H1 (cell line): ENCODE measurements at regions not wholly inside any gene's neighbourhood (a gene's known extent, or its start where the extent isn't known, plus 50 kb on each side); places are given as distances from the start of the nearest gene placed in this dataset.

ENCODE experiments used
- BACH1 ChIP-seq: IDR thresholded peaks from 2 replicates; pipeline ENCODE4 v1.6.1; 2012; ENCODE audit warnings: low read length, improper control_type of control experiment
- CTCF ChIP-seq, 3 experiments: IDR thresholded peaks; 1 replicate in 2 of 3; 2 replicates in 1 of 3; pipeline versions ENCODE4 v1.5.1 to v1.6.1; 2011; ENCODE audit warnings: low read length in 3 of 3, mild to moderate bottlenecking in 3 of 3, inconsistent platforms in 2 of 3, low read depth in 1 of 3, moderate library complexity in 1 of 3; ENCODE audit not compliant: insufficient read depth in 1 of 3; ENCODE audit errors: control extremely low read depth in 1 of 3
- EGR1 ChIP-seq: IDR thresholded peaks from 2 replicates; pipeline ENCODE4 v1.6.1; 2011; ENCODE audit warnings: low read depth, low read length, borderline replicate concordance
- PHF8 ChIP-seq: fragments of 200-600 bp; sonication (generic); conservative IDR thresholded peaks from 2 replicates; pipeline ENCODE4 v1.7.1; 2012; ENCODE audit warnings: low read depth, mild to moderate bottlenecking, inconsistent platforms, low read length, moderate library complexity
- POLR2A ChIP-seq, 2 experiments: IDR thresholded peaks; 1 replicate in 1 of 2; 2 replicates in 1 of 2; pipeline ENCODE4 v1.6.1; 2011; ENCODE audit warnings: low read depth in 2 of 2, low read length in 2 of 2, mild to moderate bottlenecking in 2 of 2; ENCODE audit errors: control extremely low read depth in 1 of 2
- RAD21 ChIP-seq, 2 experiments: IDR thresholded peaks in 1 of 2; conservative IDR thresholded peaks in 1 of 2; 2 replicates each; pipeline ENCODE4 v1.6.1; 2011; ENCODE audit warnings: low read depth in 2 of 2, low read length in 2 of 2, improper control_type of control experiment in 1 of 2, inconsistent platforms in 1 of 2, mild to moderate bottlenecking in 1 of 2, moderate library complexity in 1 of 2
- SRF ChIP-seq: IDR thresholded peaks from 2 replicates; pipeline ENCODE4 v1.6.1; 2011; ENCODE audit warnings: mild to moderate bottlenecking, low read depth, low read length, moderate library complexity
- TCF12 ChIP-seq: IDR thresholded peaks from 2 replicates; pipeline ENCODE4 v1.6.1; 2011; ENCODE audit warnings: low read depth, mild to moderate bottlenecking, low read length

GRCh38 chr2:78301166-78301789 is 724.2 kb upstream of the REG3G start:
- TF ChIP-seq RAD21 (IDR thresholded peaks at IDR 0.05 in 1 of 2, conservative IDR thresholded peaks at IDR 0.05 in 1 of 2; ENCODE audit: low read depth in 2 of 2, low read length in 2 of 2) = no peak
- TF ChIP-seq BACH1 = no peak
- TF ChIP-seq EGR1 = no peak
- TF ChIP-seq CTCF (IDR thresholded peaks at IDR 0.05; ENCODE audit: control extremely low read depth in 1 of 3, insufficient read depth in 1 of 3, low read depth in 1 of 3, low read length in 3 of 3) = no peak
- no peak for TF ChIP-seq SRF
- no peak for TF ChIP-seq POLR2A (IDR thresholded peaks at IDR 0.05; ENCODE audit: control extremely low read depth in 1 of 2, low read depth in 2 of 2, low read length in 2 of 2)
- no peak for TF ChIP-seq TCF12
- no peak for TF ChIP-seq PHF8
